Pulmonary artery endothelial cell (primary cell): ENCODE measurements at regions not wholly inside any gene's neighbourhood (a gene's known extent, or its start where the extent isn't known, plus 50 kb on each side); places are given as distances from the start of the nearest gene placed in this dataset.

Experiments
- DNase-seq: peaks from one replicate; pipeline ENCODE4 v3.0.0-alpha.2; 2011; ENCODE audit warnings: low read depth, low spot score

GRCh38 chr10:78579576-78579975 is 489.2 kb upstream of the ZMIZ1 start:
- DNase-seq, result no peak

- peak; percentile 22 for DNase-seq
These were observed 488.8 kb upstream of the ZMIZ1 start for GRCh38 chr10:78579995-78580394.

- no peak for DNase-seq
These were observed 487.6 kb upstream of the ZMIZ1 start for GRCh38 chr10:78581133-78581694.

- no peak for DNase-seq
These were observed 486.2 kb upstream of the ZMIZ1 start for GRCh38 chr10:78582540-78582939.

GRCh38 chr10:78584266-78584665 is 484.5 kb upstream of the ZMIZ1 start:
- DNase-seq, result no peak

- DNase-seq, result no peak
These were observed 484.1 kb upstream of the ZMIZ1 start for GRCh38 chr10:78584681-78585080.

- DNase-seq, result no peak
These were observed 482.8 kb upstream of the ZMIZ1 start for GRCh38 chr10:78585952-78586351.

- no peak for DNase-seq
These were observed 480.5 kb upstream of the ZMIZ1 start for GRCh38 chr10:78588194-78588811.

- DNase-seq, result no peak
These were observed 479.1 kb upstream of the ZMIZ1 start for GRCh38 chr10:78589687-78590086.

GRCh38 chr10:78591066-78591465 is 477.7 kb upstream of the ZMIZ1 start:
- DNase-seq, result no peak

- no peak for DNase-seq
These were observed 474.1 kb upstream of the ZMIZ1 start for GRCh38 chr10:78594559-78595268.

GRCh38 chr10:78595269-78595619 is 473.5 kb upstream of the ZMIZ1 start:
- DNase-seq, result no peak

GRCh38 chr10:78596556-78596955 is 472.2 kb upstream of the ZMIZ1 start:
- DNase-seq, result no peak

- no peak for DNase-seq
These were observed 470.8 kb upstream of the ZMIZ1 start for GRCh38 chr10:78597796-78598555.

- no peak for DNase-seq
These were observed 469.5 kb upstream of the ZMIZ1 start for GRCh38 chr10:78599122-78599853.

- no peak for DNase-seq
These were observed 468.6 kb upstream of the ZMIZ1 start for GRCh38 chr10:78600121-78600665.

- DNase-seq, result no peak
These were observed 468.0 kb upstream of the ZMIZ1 start for GRCh38 chr10:78600740-78601139.

GRCh38 chr10:78602201-78602932 is 466.4 kb upstream of the ZMIZ1 start:
- DNase-seq, result no peak

GRCh38 chr10:78604286-78604685 is 464.5 kb upstream of the ZMIZ1 start:
- DNase-seq, result no peak

GRCh38 chr10:78604721-78605120 is 464.0 kb upstream of the ZMIZ1 start:
- no peak for DNase-seq
